Fibroblast of villous mesenchyme (primary cell): ENCODE measurements at regions not wholly inside any gene's neighbourhood (a gene's known extent, or its start where the extent isn't known, plus 50 kb on each side); places are given as distances from the start of the nearest gene placed in this dataset.

Experiments
- DNase-seq: peaks from one replicate; pipeline ENCODE4 v3.0.0-alpha.2; 2010; ENCODE audit warnings: low read depth
- H3K4me3 ChIP-seq: 2 replicates; pipeline ENCODE4 v1.5.1; 2011; ENCODE audit warnings: low read depth, mild to moderate bottlenecking, low read length
- TF ChIP-seq, protein P1 (sequence below): IDR thresholded peaks from 2 replicates; pipeline ENCODE4 v1.5.1; 2012; ENCODE audit warnings: low read depth, mild to moderate bottlenecking, low read length; ENCODE audit not compliant: insufficient read depth

DNA sequence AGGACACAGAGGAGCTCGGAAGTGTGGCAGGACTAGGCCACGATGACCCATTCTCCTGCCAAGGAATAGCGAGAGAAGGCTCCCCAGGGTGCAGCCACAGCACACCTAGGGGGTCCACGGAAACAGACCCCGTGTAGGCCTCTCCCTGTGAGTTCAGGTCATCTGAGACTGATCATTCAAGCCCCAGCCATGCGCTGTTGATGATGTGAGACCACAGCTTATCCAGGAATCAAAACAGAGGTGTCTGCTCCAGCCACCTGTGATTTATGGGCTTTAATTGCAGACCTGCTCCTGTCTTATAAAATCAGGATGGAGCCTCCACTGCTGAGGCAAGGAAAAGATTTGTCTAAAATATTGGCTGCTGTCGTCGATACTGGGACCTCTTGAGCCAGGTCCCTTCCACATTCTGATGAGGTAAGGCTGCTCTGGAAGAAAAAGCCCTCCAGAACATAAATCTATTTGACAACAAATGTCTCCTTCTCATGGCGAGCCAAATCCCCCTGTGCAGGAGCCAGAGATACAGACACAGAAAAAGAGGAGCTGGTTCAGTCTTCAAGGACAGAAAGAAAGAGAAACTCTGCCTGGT lies 186.7 kb downstream of the TJP1 start:
- no peak for DNase-seq
- H3K4me3 ChIP-seq, result no peak overlapping the region
- TF ChIP-seq, protein P1, sequence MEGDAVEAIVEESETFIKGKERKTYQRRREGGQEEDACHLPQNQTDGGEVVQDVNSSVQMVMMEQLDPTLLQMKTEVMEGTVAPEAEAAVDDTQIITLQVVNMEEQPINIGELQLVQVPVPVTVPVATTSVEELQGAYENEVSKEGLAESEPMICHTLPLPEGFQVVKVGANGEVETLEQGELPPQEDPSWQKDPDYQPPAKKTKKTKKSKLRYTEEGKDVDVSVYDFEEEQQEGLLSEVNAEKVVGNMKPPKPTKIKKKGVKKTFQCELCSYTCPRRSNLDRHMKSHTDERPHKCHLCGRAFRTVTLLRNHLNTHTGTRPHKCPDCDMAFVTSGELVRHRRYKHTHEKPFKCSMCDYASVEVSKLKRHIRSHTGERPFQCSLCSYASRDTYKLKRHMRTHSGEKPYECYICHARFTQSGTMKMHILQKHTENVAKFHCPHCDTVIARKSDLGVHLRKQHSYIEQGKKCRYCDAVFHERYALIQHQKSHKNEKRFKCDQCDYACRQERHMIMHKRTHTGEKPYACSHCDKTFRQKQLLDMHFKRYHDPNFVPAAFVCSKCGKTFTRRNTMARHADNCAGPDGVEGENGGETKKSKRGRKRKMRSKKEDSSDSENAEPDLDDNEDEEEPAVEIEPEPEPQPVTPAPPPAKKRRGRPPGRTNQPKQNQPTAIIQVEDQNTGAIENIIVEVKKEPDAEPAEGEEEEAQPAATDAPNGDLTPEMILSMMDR, result no peak

DNA sequence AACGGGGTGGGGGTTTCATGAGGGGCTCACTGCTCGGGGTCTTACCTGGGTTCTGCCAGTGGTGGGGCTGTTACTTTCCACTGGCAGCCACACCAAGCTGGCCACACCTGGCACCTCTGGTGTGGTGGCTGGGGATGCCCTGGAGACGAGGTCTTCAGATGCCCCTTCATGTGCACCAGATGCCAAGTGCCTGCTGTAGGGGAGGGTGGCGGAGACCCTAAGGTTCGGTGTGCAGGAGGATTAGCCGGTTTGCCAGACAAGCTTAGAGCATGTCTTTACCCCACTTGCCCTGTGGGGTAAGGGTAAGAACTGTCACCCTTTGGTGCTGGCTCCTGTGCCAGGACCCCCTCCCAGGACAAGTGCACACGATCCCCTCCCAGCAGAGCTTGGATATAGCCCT lies 188.3 kb downstream of the TJP1 start:
- no peak overlapping the region for H3K4me3 ChIP-seq
- no peak for DNase-seq
- TF ChIP-seq, protein P1, result no peak

GRCh38 chr15:29632671-29633406 lies 189.4 kb downstream of the TJP1 start:
- no peak overlapping the region for H3K4me3 ChIP-seq
- TF ChIP-seq, protein P1, result no peak
- no peak for DNase-seq

- TF ChIP-seq, protein P1, result no peak
- DNase-seq, result no peak
- H3K4me3 ChIP-seq, result no peak overlapping the region
These were observed 190.9 kb downstream of the TJP1 start for GRCh38 chr15:29631076-29632070.

DNA sequence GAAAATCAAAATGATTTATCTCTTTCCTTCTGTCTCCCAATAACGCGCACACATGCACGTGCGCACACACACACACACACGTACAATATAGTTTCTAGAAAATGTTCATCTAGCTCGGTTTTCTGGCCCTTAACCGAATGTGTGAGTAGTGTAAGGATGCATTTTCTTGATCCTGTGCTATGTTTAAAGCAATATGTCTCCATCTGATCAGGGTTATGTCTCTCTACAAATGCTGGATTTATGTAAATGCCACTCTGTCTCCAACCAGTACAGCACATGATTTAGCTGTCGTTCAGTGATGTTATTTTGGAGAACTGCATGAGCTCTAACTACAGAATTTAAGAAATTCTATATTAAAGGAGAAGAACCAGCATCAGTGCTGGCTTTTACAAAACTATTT lies 198.0 kb downstream of the TJP1 start:
- TF ChIP-seq, protein P1, result no peak
- no peak for DNase-seq
- no peak overlapping the region for H3K4me3 ChIP-seq

- no peak overlapping the region for H3K4me3 ChIP-seq
- TF ChIP-seq, protein P1, result peak; percentile 7
- DNase-seq, result no peak
These were observed 199.1 kb downstream of the TJP1 start for GRCh38 chr15:29623116-29623639.
